GM12892 (cell line): ENCODE measurements at regions not wholly inside any gene's neighbourhood (a gene's known extent, or its start where the extent isn't known, plus 50 kb on each side); places are given as distances from the start of the nearest gene placed in this dataset.

ENCODE experiments used
- POLR2A ChIP-seq: IDR thresholded peaks from 2 replicates; pipeline ENCODE4 v1.6.1; 2011; ENCODE audit warnings: low read depth, low read length, control low read depth
- POLR2AphosphoS5 ChIP-seq: IDR thresholded peaks from 2 replicates; pipeline ENCODE4 v1.6.1; 2011; ENCODE audit warnings: low read depth, low read length, control low read depth
- TAF1 ChIP-seq: IDR thresholded peaks from 2 replicates; pipeline ENCODE4 v1.6.1; 2011; ENCODE audit warnings: low read depth, mild to moderate bottlenecking, control low read depth, low read length, borderline replicate concordance

DNA sequence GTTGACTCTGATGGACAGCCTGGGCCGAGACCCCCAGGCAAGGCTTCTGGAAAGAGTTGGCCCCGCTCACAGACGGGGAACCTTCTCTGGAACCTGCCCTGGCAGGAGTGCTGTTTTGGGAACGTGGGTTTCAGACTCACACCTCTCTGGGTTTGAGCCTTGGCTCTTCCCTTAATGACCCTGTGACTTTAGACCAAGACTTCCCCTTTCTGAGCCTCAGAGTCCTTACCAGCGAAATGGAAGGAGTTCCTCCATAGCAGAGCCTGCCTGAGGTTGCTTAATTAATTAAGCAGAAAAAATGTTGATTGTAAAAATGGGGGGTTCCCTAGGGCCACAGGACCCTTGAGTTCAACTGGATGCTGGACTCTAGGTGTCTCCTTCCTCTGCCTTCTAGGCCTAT, 408.2 kb downstream of the SEC14L1 start:
- TF ChIP-seq POLR2A (no peak), POLR2AphosphoS5 (no peak), TAF1 (no peak)
